ENCODE measurements at regions not wholly inside any gene's neighbourhood (a gene's known extent, or its start where the extent isn't known, plus 50 kb on each side); places are given as distances from the start of the nearest gene placed in this dataset.
"Not testable (repeated sequence)": the region's sequence is repeated elsewhere in the genome, so short reads cannot be mapped to it uniquely, and the experiment has no call there.

DNA sequence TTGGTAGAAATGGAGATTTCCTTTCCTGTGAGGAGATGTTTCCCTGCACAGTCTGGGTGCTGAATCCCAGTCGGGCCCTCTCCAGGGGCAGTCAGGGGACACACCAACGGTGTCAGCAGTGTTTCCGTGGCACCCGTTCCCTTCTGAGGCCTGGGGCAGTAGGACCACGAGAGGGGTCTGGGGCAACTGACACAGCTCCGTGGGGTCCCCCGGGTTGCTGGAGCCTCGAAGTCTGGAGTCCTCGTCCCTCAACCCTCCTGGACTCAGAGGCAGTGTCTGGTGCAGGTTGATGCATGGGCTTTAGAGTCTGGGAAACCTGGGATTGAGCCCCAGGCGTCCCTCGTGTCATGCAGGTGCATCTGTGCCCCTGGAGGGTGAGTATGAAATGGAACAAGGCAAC lies 327.3 kb downstream of the ADGRD1 start:
- Histone ChIP-seq H3K4me3 (no peak overlapping the region), H3K27me3 (replicated peaks; ENCODE audit: insufficient read depth) (no peaks in the 10 kb centered on the region), H3K4me1 (ENCODE audit: control insufficient read depth in 1 of 2, low read depth in 2 of 2) (no peaks in the 10 kb centered on the region), H3K36me3 (no peaks in the 10 kb centered on the region), H3K27ac (no peak overlapping the region), H3K9me3 (no peaks in the 10 kb centered on the region)
- TF ChIP-seq, protein P1, sequence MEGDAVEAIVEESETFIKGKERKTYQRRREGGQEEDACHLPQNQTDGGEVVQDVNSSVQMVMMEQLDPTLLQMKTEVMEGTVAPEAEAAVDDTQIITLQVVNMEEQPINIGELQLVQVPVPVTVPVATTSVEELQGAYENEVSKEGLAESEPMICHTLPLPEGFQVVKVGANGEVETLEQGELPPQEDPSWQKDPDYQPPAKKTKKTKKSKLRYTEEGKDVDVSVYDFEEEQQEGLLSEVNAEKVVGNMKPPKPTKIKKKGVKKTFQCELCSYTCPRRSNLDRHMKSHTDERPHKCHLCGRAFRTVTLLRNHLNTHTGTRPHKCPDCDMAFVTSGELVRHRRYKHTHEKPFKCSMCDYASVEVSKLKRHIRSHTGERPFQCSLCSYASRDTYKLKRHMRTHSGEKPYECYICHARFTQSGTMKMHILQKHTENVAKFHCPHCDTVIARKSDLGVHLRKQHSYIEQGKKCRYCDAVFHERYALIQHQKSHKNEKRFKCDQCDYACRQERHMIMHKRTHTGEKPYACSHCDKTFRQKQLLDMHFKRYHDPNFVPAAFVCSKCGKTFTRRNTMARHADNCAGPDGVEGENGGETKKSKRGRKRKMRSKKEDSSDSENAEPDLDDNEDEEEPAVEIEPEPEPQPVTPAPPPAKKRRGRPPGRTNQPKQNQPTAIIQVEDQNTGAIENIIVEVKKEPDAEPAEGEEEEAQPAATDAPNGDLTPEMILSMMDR (IDR thresholded peaks at IDR 0.05): no peak
- DNase-seq (ENCODE audit: low spot score): no peak
- ATAC-seq (ENCODE audit: insufficient number of reproducible peaks, low FRiP score, low read depth): no peak

DNA sequence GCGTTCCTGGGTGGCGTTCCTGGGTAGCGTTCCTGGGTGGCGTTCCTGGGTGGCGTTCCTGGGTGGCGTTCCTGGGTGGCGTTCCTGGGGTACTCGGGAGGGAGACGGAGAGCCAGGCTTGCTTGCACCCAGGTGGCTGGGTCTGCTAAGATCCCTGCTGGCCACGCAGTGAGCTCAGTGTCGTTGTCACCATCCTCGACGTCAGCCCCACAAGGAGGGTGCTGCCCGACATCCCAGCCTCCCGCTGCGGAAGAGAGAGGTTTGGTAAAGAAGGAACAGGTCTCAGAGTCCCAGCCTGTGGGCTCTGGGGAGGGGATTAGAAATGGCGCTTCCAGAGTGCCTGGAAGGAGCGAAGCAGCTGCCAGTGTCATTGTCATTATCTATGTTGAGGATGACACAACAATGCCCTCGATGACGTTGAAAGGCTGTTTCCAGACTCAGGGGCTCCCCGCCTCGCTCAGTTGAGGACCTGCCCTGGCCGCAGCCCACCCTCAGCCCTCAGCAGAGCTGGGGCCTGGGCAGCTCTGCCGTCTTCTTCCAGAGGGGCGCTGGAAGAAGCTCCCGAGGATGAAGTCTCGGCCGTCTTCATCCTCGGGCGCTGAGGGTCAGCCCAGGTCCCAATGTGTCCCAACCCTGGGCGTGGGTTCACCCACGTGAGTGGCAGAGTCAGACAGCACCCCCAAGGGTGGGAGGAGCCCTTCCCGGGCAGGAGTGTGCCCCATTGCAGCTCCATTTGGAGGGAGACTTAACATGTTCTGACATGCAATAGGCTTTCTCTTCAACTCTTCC lies 328.8 kb downstream of the ADGRD1 start:
- Histone ChIP-seq H3K36me3 (no peaks in the 10 kb centered on the region), H3K27me3 (replicated peaks; ENCODE audit: insufficient read depth) (no peaks in the 10 kb centered on the region), H3K27ac (no peak overlapping the region), H3K4me3 (no peak overlapping the region), H3K9me3 (no peaks in the 10 kb centered on the region), H3K4me1 (ENCODE audit: control insufficient read depth in 1 of 2, low read depth in 2 of 2) (no peaks in the 10 kb centered on the region)
- DNase-seq (ENCODE audit: low spot score) (no peak), ATAC-seq (ENCODE audit: insufficient number of reproducible peaks, low FRiP score, low read depth) (no peak)
- TF ChIP-seq, protein P1 (IDR thresholded peaks at IDR 0.05): no peak

DNA sequence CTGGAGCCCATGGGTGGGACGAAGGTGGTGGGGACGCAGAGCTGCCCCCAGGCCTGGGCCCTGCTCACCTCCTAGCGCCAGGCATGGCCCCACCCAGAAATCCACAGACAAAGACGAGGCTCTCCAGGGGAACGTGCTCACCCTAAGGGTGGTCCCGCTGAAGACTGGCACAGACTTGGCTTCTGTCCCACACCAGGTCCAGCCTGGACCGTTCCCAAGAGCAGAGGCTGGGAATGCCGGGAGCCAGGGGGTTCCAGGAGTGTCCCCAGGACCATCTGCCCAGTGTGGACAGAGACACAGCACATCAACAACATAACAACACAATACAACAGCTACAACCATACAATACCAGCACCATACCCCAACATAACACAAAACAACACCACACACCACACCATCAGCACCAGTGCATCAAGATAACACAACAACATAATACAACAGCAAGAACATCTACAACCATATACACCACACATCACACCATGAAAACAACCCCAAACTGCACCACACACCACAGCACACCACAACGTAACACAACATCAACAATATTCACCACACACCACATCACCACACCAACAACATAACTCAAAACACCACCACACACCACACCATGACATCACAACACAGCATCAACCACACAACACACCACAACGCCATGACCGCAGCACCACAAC lies 329.6 kb downstream of the ADGRD1 start:
- no peaks in the 10 kb centered on the region for H3K4me1 ChIP-seq (ENCODE audit: control insufficient read depth in 1 of 2, low read depth in 2 of 2)
- H3K27me3 ChIP-seq (replicated peaks; ENCODE audit: insufficient read depth): no peaks in the 10 kb centered on the region
- ATAC-seq (ENCODE audit: insufficient number of reproducible peaks, low FRiP score, low read depth) (no peak), DNase-seq (ENCODE audit: low spot score) (no peak)
- no peaks in the 10 kb centered on the region for H3K36me3 ChIP-seq
- H3K27ac ChIP-seq: no peak overlapping the region
- no peaks in the 10 kb centered on the region for H3K9me3 ChIP-seq
- TF ChIP-seq, protein P1 (IDR thresholded peaks at IDR 0.05): no peak
- H3K4me3 ChIP-seq: no peak overlapping the region

DNA sequence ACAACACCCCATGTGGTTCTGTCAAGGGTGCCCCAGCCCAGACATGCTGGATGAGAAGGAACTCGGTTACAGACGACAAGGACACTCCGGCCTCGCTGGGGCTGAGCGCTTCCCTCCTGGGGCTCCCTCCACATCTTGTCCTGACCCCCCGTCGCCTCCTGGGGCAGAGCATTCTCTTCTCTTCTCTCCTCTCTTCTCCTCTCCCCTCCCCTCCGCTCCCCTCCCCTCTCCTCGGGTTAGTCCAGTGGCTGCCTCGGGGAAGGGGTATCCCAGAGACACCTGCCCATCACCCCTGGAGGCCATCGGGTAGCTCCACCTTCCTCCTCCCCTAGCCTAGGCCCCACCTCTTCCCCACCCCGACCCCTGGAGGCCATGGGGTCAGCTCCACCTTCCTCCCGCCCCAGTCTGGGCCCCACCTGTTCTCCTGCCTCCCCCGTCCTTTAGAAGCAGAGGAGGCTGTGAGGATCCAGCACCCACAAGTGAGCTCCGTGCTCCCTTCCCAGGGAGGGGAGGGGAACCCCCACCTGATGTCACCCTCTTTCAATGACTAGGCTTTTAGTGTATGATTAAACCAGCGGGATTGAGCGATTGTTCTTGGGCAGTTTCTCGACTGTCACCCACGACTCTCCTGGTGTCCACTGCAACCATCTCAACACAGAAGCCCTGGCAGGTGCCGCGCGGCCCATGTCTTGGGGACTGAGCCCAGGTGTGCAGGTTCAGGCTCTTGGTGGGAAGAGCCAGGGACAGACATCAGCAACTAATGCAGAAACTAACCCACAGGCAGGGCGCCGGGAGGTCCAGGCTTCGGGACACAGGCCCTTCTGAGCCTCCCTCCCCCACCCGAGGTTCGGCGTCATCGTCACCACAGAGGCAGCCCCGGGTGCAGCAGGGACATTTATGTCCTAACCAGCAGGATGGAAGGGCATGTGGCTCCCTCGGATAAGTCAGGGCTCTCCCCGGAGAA lies 330.4 kb downstream of the ADGRD1 start:
- H3K9me3 ChIP-seq; H3K27me3 ChIP-seq (replicated peaks; ENCODE audit: insufficient read depth); H3K27ac ChIP-seq; ATAC-seq (ENCODE audit: insufficient number of reproducible peaks, low FRiP score, low read depth); H3K4me1 ChIP-seq (ENCODE audit: control insufficient read depth in 1 of 2, low read depth in 2 of 2); H3K4me3 ChIP-seq; H3K36me3 ChIP-seq; DNase-seq (ENCODE audit: low spot score): not testable (repeated sequence)

DNA sequence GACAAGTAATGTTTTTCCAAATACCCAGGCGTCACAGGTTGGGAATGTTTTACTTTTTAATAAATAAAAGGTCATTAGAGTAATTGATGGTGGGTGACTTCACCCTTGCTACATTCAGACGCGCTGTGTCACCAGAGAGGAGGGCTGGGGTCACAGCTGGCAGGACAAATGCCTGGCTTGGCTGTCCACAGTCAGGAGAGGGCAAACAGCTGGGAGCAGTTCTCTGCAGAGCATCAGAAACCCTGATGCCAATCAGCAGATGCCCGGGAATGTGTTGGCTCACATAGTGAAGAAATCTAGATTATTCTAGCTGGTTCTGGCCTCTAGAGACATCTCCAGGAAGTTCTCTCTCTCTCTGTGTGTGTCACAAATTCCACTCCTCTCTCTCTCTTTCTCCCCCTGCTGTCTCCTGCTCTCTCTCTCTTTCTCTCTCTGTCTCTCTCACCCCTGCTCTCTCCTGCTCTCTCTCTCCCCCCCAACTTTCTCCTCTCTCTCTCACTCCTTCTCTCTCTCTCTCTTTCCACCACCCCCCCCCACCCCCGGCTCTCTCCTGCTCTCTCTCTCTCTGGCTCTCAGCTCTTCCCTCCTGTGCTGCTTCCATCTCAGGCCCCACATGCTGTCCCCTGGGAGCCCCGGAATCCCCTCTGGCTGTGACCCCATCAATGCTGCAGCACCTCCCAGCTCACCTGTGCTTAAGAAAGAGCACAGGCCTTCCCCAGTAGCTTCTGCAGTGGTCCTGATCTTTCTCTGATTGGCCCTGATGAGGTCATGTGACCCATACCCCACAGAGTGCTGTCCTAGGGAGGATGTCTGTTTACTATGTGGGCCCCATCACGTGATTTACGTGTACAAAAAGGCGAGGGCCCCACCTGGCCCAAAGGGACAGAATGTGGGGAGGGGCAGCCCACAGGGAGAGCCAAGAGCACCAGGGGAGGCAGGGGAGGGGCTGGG lies 331.5 kb downstream of the ADGRD1 start:
- not testable (repeated sequence) for H3K4me3 ChIP-seq; H3K27me3 ChIP-seq (replicated peaks; ENCODE audit: insufficient read depth); H3K27ac ChIP-seq; ATAC-seq (ENCODE audit: insufficient number of reproducible peaks, low FRiP score, low read depth); DNase-seq (ENCODE audit: low spot score); H3K36me3 ChIP-seq; H3K9me3 ChIP-seq; H3K4me1 ChIP-seq (ENCODE audit: control insufficient read depth in 1 of 2, low read depth in 2 of 2)

DNA sequence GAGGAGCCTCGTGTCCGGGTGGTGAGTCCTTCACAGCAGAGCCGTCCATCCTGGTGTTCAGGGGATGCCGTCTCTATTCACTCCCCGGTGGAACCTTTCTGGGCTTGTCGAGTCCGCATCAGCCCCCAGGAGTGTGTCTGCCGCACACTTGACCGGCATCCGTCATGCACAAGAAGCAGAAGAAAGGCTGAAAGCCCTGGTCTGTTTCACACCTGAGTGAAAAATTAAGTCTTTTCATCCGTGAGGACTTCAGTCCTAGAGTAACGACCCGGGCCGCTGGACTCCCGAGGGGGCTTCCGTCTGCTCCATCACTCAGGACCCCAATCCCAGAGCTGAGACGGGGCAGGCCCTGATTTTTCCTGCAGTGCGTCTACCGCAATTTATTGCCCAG lies 332.2 kb downstream of the ADGRD1 start:
- not testable (repeated sequence) for H3K9me3 ChIP-seq; H3K4me1 ChIP-seq (ENCODE audit: control insufficient read depth in 1 of 2, low read depth in 2 of 2); H3K4me3 ChIP-seq; H3K27ac ChIP-seq; ATAC-seq (ENCODE audit: insufficient number of reproducible peaks, low FRiP score, low read depth); H3K27me3 ChIP-seq (replicated peaks; ENCODE audit: insufficient read depth); H3K36me3 ChIP-seq; DNase-seq (ENCODE audit: low spot score)

DNA sequence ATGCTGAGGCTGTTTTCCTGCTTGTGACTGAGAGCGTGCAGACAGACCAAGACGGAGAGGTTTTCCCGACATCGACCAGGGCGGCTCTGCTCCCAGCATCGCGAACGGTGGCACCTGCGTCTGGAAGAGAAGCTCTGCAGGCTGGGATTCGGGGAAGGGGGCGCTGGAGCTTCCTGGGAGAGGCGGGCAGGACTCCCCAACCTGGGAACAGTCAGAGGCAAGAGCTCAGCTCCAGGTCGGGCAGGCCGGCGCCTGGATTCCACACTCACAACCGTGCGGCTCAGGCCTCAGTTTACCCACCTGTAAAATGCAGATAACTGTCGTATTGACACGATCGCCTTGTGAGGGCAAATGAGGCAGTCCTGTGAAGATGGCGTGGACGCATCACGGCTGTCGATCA lies 332.6 kb downstream of the ADGRD1 start:
- DNase-seq (ENCODE audit: low spot score); H3K4me3 ChIP-seq; H3K27me3 ChIP-seq (replicated peaks; ENCODE audit: insufficient read depth); H3K27ac ChIP-seq; ATAC-seq (ENCODE audit: insufficient number of reproducible peaks, low FRiP score, low read depth); H3K9me3 ChIP-seq; H3K36me3 ChIP-seq; H3K4me1 ChIP-seq (ENCODE audit: control insufficient read depth in 1 of 2, low read depth in 2 of 2): not testable (repeated sequence)

All from thoracic aorta (tissue), 2 donors.